SU-DHL-6 (cell line): ENCODE measurements at regions not wholly inside any gene's neighbourhood (a gene's known extent, or its start where the extent isn't known, plus 50 kb on each side); places are given as distances from the start of the nearest gene placed in this dataset.
"Not testable (repeated sequence)": the region's sequence is repeated elsewhere in the genome, so short reads cannot be mapped to it uniquely, and the experiment has no call there.

Experiments used
- H2AFZ ChIP-seq: fragments of 200-600 bp; sonication (generic); 2 replicates; pipeline ENCODE4 v1.6.1; 2014; ENCODE audit warnings: low read depth, mild to moderate bottlenecking, moderate library complexity, mixed read lengths, antibody characterized with exemption, low read length; ENCODE audit not compliant: severe bottlenecking
- H3F3A ChIP-seq: fragments of 200-600 bp; shearing (Covaris generic); 2 replicates; pipeline ENCODE4 v1.6.0; 2016; ENCODE audit warnings: antibody characterized with exemption, mild to moderate bottlenecking; ENCODE audit not compliant: insufficient read depth
- H3K27ac ChIP-seq: fragments of 200-600 bp; sonication (generic); 2 replicates; pipeline ENCODE4 v1.5.1; 2016; ENCODE audit warnings: low read depth, mild to moderate bottlenecking, low read length, moderate library complexity, mixed read lengths
- H3K27me3 ChIP-seq: fragments of 200-600 bp; sonication (generic), shearing (Covaris generic); 2 replicates; pipeline ENCODE4 v1.6.0; 2014; ENCODE audit warnings: mild to moderate bottlenecking, low read length
- H3K36me3 ChIP-seq: fragments of 200-600 bp; sonication (generic); 2 replicates; pipeline ENCODE4 v1.6.1; 2014; ENCODE audit warnings: mild to moderate bottlenecking, low read length, mixed read lengths
- H3K4me2 ChIP-seq: fragments of 300-600, 200-600 bp; shearing (Covaris generic), sonication (generic); 2 replicates; pipeline ENCODE4 v1.6.0; 2014; ENCODE audit warnings: low read length, low read depth, mild to moderate bottlenecking; ENCODE audit not compliant: poor library complexity, severe bottlenecking
- H3K4me3 ChIP-seq: fragments of 200-600 bp; sonication (generic); 2 replicates; pipeline ENCODE4 v1.5.1; 2014; ENCODE audit warnings: antibody characterized with exemption, low read length, mild to moderate bottlenecking, mixed read lengths; ENCODE audit not compliant: insufficient read depth, poor library complexity, severe bottlenecking
- H3K79me2 ChIP-seq: fragments of 200-600 bp; sonication (generic); 2 replicates; pipeline ENCODE4 v1.6.1; 2014; ENCODE audit warnings: mild to moderate bottlenecking, low read length, moderate library complexity; ENCODE audit not compliant: insufficient read depth
- H3K9ac ChIP-seq: fragments of 200-600 bp; sonication (generic); 2 replicates; pipeline ENCODE4 v1.7.0; 2014; ENCODE audit warnings: mild to moderate bottlenecking, low read length
- H3K9me2 ChIP-seq: fragments of 200-600 bp; sonication (generic); replicated peaks from 2 replicates; pipeline ENCODE4 v1.6.1; 2014; ENCODE audit warnings: low read length; ENCODE audit not compliant: insufficient read depth
- H3K9me3 ChIP-seq: fragments of 200-600 bp; sonication (generic); 2 replicates; pipeline ENCODE4 v1.6.1; 2014; ENCODE audit warnings: low read length, mixed read lengths; ENCODE audit not compliant: insufficient read depth
- H4K20me1 ChIP-seq: fragments of 200-600 bp; sonication (generic); 2 replicates; pipeline ENCODE4 v1.6.1; 2014; ENCODE audit warnings: low read depth, mild to moderate bottlenecking, antibody characterized with exemption, low read length, moderate library complexity, mixed read lengths
- EZH2phosphoT487 ChIP-seq: fragments of 200-600 bp; sonication (generic), shearing (Covaris generic); conservative IDR thresholded peaks from 2 replicates; pipeline ENCODE4 v1.6.1; 2018; ENCODE audit warnings: mild to moderate bottlenecking, antibody characterized with exemption, low read length, moderate library complexity, mixed read lengths
- TF ChIP-seq, protein P1 (sequence below): fragments of 200-600 bp; sonication (generic); IDR thresholded peaks from one replicate; pipeline ENCODE4 v1.5.1; 2017; ENCODE audit warnings: antibody characterized with exemption, mild to moderate bottlenecking, low read length, moderate library complexity; ENCODE audit not compliant: insufficient read depth, poor library complexity, severe bottlenecking

DNA sequence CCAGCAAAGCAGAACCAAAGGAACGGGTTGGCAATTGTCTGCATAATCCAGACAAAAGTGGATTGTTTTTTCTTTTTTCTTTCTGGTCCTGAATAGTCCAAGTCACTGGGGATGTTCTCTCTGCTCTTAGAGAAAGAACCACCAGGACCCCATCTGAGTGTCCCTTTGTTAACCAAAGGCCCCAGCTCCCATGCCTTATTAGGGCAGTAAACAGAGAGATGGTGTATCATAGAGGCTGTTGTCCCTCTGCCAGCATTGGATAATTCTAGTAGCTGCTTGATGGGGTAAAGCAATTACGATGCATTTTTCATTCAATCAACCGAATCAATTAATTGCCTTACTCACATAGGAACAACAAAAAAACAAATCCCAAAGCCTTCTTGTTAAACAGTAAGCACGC, 213.0 kb downstream of the BUB3 start:
- no peak overlapping the region for H3K4me3 ChIP-seq
- TF ChIP-seq EZH2phosphoT487: no peak
- TF ChIP-seq, protein P1, sequence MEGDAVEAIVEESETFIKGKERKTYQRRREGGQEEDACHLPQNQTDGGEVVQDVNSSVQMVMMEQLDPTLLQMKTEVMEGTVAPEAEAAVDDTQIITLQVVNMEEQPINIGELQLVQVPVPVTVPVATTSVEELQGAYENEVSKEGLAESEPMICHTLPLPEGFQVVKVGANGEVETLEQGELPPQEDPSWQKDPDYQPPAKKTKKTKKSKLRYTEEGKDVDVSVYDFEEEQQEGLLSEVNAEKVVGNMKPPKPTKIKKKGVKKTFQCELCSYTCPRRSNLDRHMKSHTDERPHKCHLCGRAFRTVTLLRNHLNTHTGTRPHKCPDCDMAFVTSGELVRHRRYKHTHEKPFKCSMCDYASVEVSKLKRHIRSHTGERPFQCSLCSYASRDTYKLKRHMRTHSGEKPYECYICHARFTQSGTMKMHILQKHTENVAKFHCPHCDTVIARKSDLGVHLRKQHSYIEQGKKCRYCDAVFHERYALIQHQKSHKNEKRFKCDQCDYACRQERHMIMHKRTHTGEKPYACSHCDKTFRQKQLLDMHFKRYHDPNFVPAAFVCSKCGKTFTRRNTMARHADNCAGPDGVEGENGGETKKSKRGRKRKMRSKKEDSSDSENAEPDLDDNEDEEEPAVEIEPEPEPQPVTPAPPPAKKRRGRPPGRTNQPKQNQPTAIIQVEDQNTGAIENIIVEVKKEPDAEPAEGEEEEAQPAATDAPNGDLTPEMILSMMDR: no peak

DNA sequence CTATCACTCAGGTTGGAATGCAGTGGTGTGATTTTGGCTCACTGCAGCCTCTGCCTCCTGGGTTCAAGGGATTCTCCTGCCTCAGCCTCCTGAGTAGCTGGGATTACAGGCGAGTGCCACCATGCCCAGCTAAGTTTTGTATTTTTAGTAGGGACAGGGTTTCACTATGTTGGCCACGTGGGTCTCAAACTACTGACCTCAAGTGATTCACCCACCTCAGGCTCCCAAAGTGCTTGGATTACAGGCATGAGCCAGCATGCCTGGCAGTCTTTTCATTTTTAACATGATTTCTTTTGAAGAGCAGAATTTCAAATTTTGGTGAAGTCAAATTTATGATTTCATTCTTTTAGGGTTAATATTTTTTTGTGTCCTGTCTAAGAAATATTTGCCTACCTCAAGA, 217.4 kb downstream of the BUB3 start:
- not testable (repeated sequence) for H3K9me3 ChIP-seq, H3K79me2 ChIP-seq, H3K27ac ChIP-seq, H3K36me3 ChIP-seq, H3K4me3 ChIP-seq, H3K27me3 ChIP-seq, H3K9ac ChIP-seq, H3F3A ChIP-seq, H4K20me1 ChIP-seq, H2AFZ ChIP-seq, H3K9me2 ChIP-seq, H3K4me2 ChIP-seq

More for the DNA sequence above, 213.0 kb downstream of the BUB3 start:
- no peaks in the 10 kb centered on the region for H4K20me1 ChIP-seq
- no peaks in the 10 kb centered on the region for H3K79me2 ChIP-seq
- no peak overlapping the region for H3K9ac ChIP-seq
- H2AFZ ChIP-seq: no peak overlapping the region
- H3K27me3 ChIP-seq: no peaks in the 10 kb centered on the region
- no peaks in the 10 kb centered on the region for H3F3A ChIP-seq
- no peaks in the 10 kb centered on the region for H3K9me3 ChIP-seq
- no peak overlapping the region for H3K4me2 ChIP-seq
- no peaks in the 10 kb centered on the region for H3K36me3 ChIP-seq
- H3K27ac ChIP-seq: no peak overlapping the region
- no peaks in the 10 kb centered on the region for H3K9me2 ChIP-seq

GRCh38 chr10:123373591-123373990, 219.4 kb downstream of the BUB3 start:
- no peak for TF ChIP-seq EZH2phosphoT487
- TF ChIP-seq, protein P1: no peak
- Histone ChIP-seq H3K4me2 (no peak overlapping the region), H2AFZ (no peak overlapping the region), H3K9me2 (no peaks in the 10 kb centered on the region), H3K79me2 (no peaks in the 10 kb centered on the region), H3K4me3 (no peak overlapping the region), H3K9me3 (no peaks in the 10 kb centered on the region), H3K36me3 (no peaks in the 10 kb centered on the region), H3K27me3 (no peaks in the 10 kb centered on the region), H3K27ac (no peak overlapping the region), H3K9ac (no peak overlapping the region), H4K20me1 (no peaks in the 10 kb centered on the region), H3F3A (no peaks in the 10 kb centered on the region)

DNA sequence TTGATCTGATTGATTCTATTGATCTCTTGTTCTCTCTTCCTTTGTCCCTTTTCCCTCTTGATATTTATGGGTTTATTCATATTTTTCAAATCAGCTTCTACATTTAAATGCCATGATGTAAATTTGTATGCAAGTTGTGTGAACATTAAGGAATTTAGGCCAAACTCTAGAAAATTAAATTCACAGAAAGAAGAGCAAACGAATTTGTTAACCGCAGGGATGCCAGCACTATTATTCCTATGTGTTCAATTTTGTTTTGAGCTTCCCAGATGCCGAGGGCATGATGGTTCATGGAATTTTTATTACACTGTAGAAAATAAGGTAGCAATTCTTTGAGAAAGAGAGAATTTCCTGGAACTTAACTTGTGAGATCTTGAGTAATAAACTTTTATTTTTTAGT, 220.9 kb downstream of the BUB3 start:
- Histone ChIP-seq H3F3A (no peaks in the 10 kb centered on the region), H3K9me3 (no peaks in the 10 kb centered on the region), H4K20me1 (no peaks in the 10 kb centered on the region), H3K79me2 (no peaks in the 10 kb centered on the region), H3K27ac (no peak overlapping the region), H3K9ac (no peak overlapping the region), H3K4me2 (no peak overlapping the region), H3K4me3 (no peak overlapping the region), H3K36me3 (no peaks in the 10 kb centered on the region), H2AFZ (no peak overlapping the region), H3K27me3 (no peaks in the 10 kb centered on the region), H3K9me2 (no peaks in the 10 kb centered on the region)
- TF ChIP-seq, protein P1: no peak
- TF ChIP-seq EZH2phosphoT487: no peak
